ENCODE measurements at regions not wholly inside any gene's neighbourhood (a gene's known extent, or its start where the extent isn't known, plus 50 kb on each side); places are given as distances from the start of the nearest gene placed in this dataset.
A peak's percentile ranks its signal among the peaks of the same experiment; 100 is the strongest.
"Not testable (repeated sequence)": the region's sequence is repeated elsewhere in the genome, so short reads cannot be mapped to it uniquely, and the experiment has no call there.

- no peaks in the 10 kb centered on the region for H3K9me3 Mint-ChIP-seq (ENCODE audit: unreplicated experiment)
- TF ChIP-seq CTCF (IDR thresholded peaks at IDR 0.05), result peak; percentile 89
- H3K27ac Mint-ChIP-seq (ENCODE audit: unreplicated experiment), result no peak overlapping the region
- H3K27me3 Mint-ChIP-seq (ENCODE audit: unreplicated experiment), result peaks cover 15% of the 10 kb centered on the region
- no peak for DNase-seq (ENCODE audit: extremely low spot score, unreplicated experiment)
- no peaks in the 10 kb centered on the region for H3K36me3 Mint-ChIP-seq (ENCODE audit: unreplicated experiment)
- peaks cover 2% of the 10 kb centered on the region for H3K4me1 Mint-ChIP-seq (ENCODE audit: unreplicated experiment)
- no peak overlapping the region for H3K4me3 Mint-ChIP-seq (ENCODE audit: unreplicated experiment)
These were observed 203.1 kb upstream of the EDNRB start for GRCh38 chr13:78121459-78122348.

- Mint-ChIP-seq H3K4me3 (ENCODE audit: unreplicated experiment) (no peak overlapping the region), H3K36me3 (ENCODE audit: unreplicated experiment) (no peaks in the 10 kb centered on the region), H3K27ac (ENCODE audit: unreplicated experiment) (no peak overlapping the region), H3K4me1 (ENCODE audit: unreplicated experiment) (peaks cover 2% of the 10 kb centered on the region), H3K9me3 (ENCODE audit: unreplicated experiment) (no peaks in the 10 kb centered on the region), H3K27me3 (ENCODE audit: unreplicated experiment) (peaks cover 13% of the 10 kb centered on the region)
- TF ChIP-seq CTCF (IDR thresholded peaks at IDR 0.05), result no peak
- DNase-seq (ENCODE audit: extremely low spot score, unreplicated experiment), result no peak
These were observed 202.4 kb upstream of the EDNRB start for GRCh38 chr13:78121001-78121400.

GRCh38 chr13:78120144-78120543 is 201.5 kb upstream of the EDNRB start:
- H3K9me3 Mint-ChIP-seq (ENCODE audit: unreplicated experiment); H3K4me3 Mint-ChIP-seq (ENCODE audit: unreplicated experiment); DNase-seq (ENCODE audit: extremely low spot score, unreplicated experiment); H3K36me3 Mint-ChIP-seq (ENCODE audit: unreplicated experiment); H3K27ac Mint-ChIP-seq (ENCODE audit: unreplicated experiment); H3K4me1 Mint-ChIP-seq (ENCODE audit: unreplicated experiment): not testable (repeated sequence)
- peaks cover 13% of the 10 kb centered on the region for H3K27me3 Mint-ChIP-seq (ENCODE audit: unreplicated experiment)

- H3K27ac Mint-ChIP-seq (ENCODE audit: unreplicated experiment); H3K4me3 Mint-ChIP-seq (ENCODE audit: unreplicated experiment); H3K4me1 Mint-ChIP-seq (ENCODE audit: unreplicated experiment); H3K27me3 Mint-ChIP-seq (ENCODE audit: unreplicated experiment); H3K36me3 Mint-ChIP-seq (ENCODE audit: unreplicated experiment); DNase-seq (ENCODE audit: extremely low spot score, unreplicated experiment): not testable (repeated sequence)
- peaks cover 16% of the 10 kb centered on the region for H3K9me3 Mint-ChIP-seq (ENCODE audit: unreplicated experiment)
These were observed 198.4 kb upstream of the EDNRB start for GRCh38 chr13:78117070-78117469.

GRCh38 chr13:78105656-78106055 is 187.0 kb upstream of the EDNRB start:
- Mint-ChIP-seq H3K27ac (ENCODE audit: unreplicated experiment) (no peak overlapping the region), H3K4me3 (ENCODE audit: unreplicated experiment) (no peak overlapping the region), H3K27me3 (ENCODE audit: unreplicated experiment) (no peaks in the 10 kb centered on the region), H3K9me3 (ENCODE audit: unreplicated experiment) (no peaks in the 10 kb centered on the region), H3K36me3 (ENCODE audit: unreplicated experiment) (no peaks in the 10 kb centered on the region), H3K4me1 (ENCODE audit: unreplicated experiment) (no peaks in the 10 kb centered on the region)
- no peak for DNase-seq (ENCODE audit: extremely low spot score, unreplicated experiment)
- TF ChIP-seq CTCF (IDR thresholded peaks at IDR 0.05), result no peak

- Mint-ChIP-seq H3K27ac (ENCODE audit: unreplicated experiment) (no peak overlapping the region), H3K4me3 (ENCODE audit: unreplicated experiment) (no peak overlapping the region), H3K4me1 (ENCODE audit: unreplicated experiment) (no peaks in the 10 kb centered on the region), H3K36me3 (ENCODE audit: unreplicated experiment) (no peaks in the 10 kb centered on the region), H3K9me3 (ENCODE audit: unreplicated experiment) (no peaks in the 10 kb centered on the region), H3K27me3 (ENCODE audit: unreplicated experiment) (no peaks in the 10 kb centered on the region)
- no peak for DNase-seq (ENCODE audit: extremely low spot score, unreplicated experiment)
- no peak for TF ChIP-seq CTCF (IDR thresholded peaks at IDR 0.05)
These were observed 185.3 kb upstream of the EDNRB start for GRCh38 chr13:78103936-78104335.
